OCI-LY7 (cell line): ENCODE measurements at regions not wholly inside any gene's neighbourhood (a gene's known extent, or its start where the extent isn't known, plus 50 kb on each side); places are given as distances from the start of the nearest gene placed in this dataset.

Experiments
- BruUV-seq: library from RNA; stranded (reverse); fragments of 400-500 nt; replicated peaks from 2 replicates; lab custom pipeline; 2021; lab: Mats Ljungman, UMichigan
- CTCF ChIA-PET: fragments of 300-600 bp; sonication (Branson Sonifier 250); formaldehyde crosslinking; loops from one replicate; lab custom pipeline; 2022; ENCODE audit warnings: antibody characterized with exemption; ENCODE audit not compliant: unreplicated experiment; lab: Charles Lee
- POLR2A ChIA-PET: fragments of 300-600 bp; sonication (Branson Sonifier 250); formaldehyde crosslinking; loops from one replicate; lab custom pipeline; 2022; ENCODE audit warnings: antibody characterized with exemption; lab: Charles Lee
- DNase-seq: peaks from one replicate; pipeline ENCODE4 v3.0.0-alpha.2; 2015; ENCODE audit warnings: low spot score
- H2AFZ ChIP-seq: fragments of 200-600 bp; sonication (generic), shearing (Covaris generic); 2 replicates; pipeline ENCODE4 v1.6.1; 2014; ENCODE audit warnings: mild to moderate bottlenecking, antibody characterized with exemption, low read length, moderate library complexity
- H3K27ac ChIP-seq: fragments of 200-600 bp; sonication (generic); 2 replicates; pipeline ENCODE4 v1.5.1; 2014; ENCODE audit warnings: mixed run types, low read depth, mild to moderate bottlenecking, moderate library complexity, low read length, inconsistent platforms; ENCODE audit not compliant: poor library complexity, severe bottlenecking
- H3K36me3 ChIP-seq: fragments of 200-600 bp; sonication (generic); 2 replicates; pipeline ENCODE4 v1.6.1; 2014; ENCODE audit warnings: mild to moderate bottlenecking, antibody characterized with exemption, low read length, moderate library complexity, mixed read lengths; ENCODE audit not compliant: insufficient read depth
- H3K4me1 ChIP-seq: fragments of 200-600 bp; sonication (generic); 2 replicates; pipeline ENCODE4 v1.5.1; 2014; ENCODE audit warnings: mild to moderate bottlenecking, low read length; ENCODE audit not compliant: insufficient read depth, poor library complexity, severe bottlenecking
- H3K4me2 ChIP-seq: fragments of 200-600 bp; sonication (generic); 2 replicates; pipeline ENCODE4 v1.6.1; 2014; ENCODE audit warnings: mild to moderate bottlenecking, low read length
- H3K4me3 ChIP-seq: fragments of 200-600 bp; sonication (generic); 2 replicates; pipeline ENCODE4 v1.5.1; 2014; ENCODE audit warnings: mild to moderate bottlenecking, low read depth, low read length; ENCODE audit not compliant: poor library complexity, severe bottlenecking
- H3K79me2 ChIP-seq: fragments of 200-600 bp; sonication (generic); 2 replicates; pipeline ENCODE4 v1.6.1; 2016; ENCODE audit warnings: low read depth, mild to moderate bottlenecking, low read length, moderate library complexity, mixed read lengths; ENCODE audit not compliant: insufficient read depth
- H3K9me2 ChIP-seq: fragments of 200-600 bp; sonication (generic); 2 replicates; pipeline ENCODE4 v1.6.1; 2016; ENCODE audit warnings: mild to moderate bottlenecking, low read length, mixed read lengths; ENCODE audit not compliant: insufficient read depth
- H3K9me3 ChIP-seq: fragments of 200-600 bp; sonication (generic); 2 replicates; pipeline ENCODE4 v1.6.1; 2014; ENCODE audit warnings: mild to moderate bottlenecking, mixed run types, low read length, mixed read lengths
- H4K20me1 ChIP-seq: fragments of 200-600 bp; sonication (generic); 2 replicates; pipeline ENCODE4 v1.6.1; 2014; ENCODE audit warnings: mild to moderate bottlenecking, antibody characterized with exemption, low read length, moderate library complexity, mixed read lengths; ENCODE audit not compliant: insufficient read depth
- EZH2phosphoT487 ChIP-seq: fragments of 200-600 bp; sonication (generic); IDR thresholded peaks from 2 replicates; pipeline ENCODE4 v1.6.1; 2018; ENCODE audit warnings: low read depth, borderline replicate concordance, mild to moderate bottlenecking, mixed run types, antibody characterized with exemption, low read length, moderate library complexity, mixed read lengths
- intact Hi-C: fragments of 100-400 bp; cut with micrococcal nuclease; formaldehyde crosslinking; loops from one replicate; pipeline ENCODE4 v1.10.0; 2022; ENCODE audit not compliant: unreplicated experiment
- TF ChIP-seq, protein P1 (sequence below): fragments of 200-600 bp; sonication (generic); conservative IDR thresholded peaks from 2 replicates; pipeline ENCODE4 v1.5.1; 2014; ENCODE audit warnings: mild to moderate bottlenecking, antibody characterized with exemption, low read length, moderate library complexity, mixed read lengths

GRCh38 chr15:83396101-83396500 lies 51.0 kb upstream of the SH3GL3 start:
- Histone ChIP-seq H3K79me2 (no peaks in the 10 kb centered on the region), H3K4me1 (no peaks in the 10 kb centered on the region), H3K4me2 (no peak overlapping the region), H3K9me2 (no peaks in the 10 kb centered on the region), H3K27ac (no peak overlapping the region), H2AFZ (no peak overlapping the region), H3K36me3 (no peaks in the 10 kb centered on the region), H4K20me1 (no peaks in the 10 kb centered on the region), H3K4me3 (no peak overlapping the region), H3K9me3 (no peaks in the 10 kb centered on the region)
- ChIA-PET POLR2A (no interaction called here), CTCF (no interaction called here)
- TF ChIP-seq, protein P1, sequence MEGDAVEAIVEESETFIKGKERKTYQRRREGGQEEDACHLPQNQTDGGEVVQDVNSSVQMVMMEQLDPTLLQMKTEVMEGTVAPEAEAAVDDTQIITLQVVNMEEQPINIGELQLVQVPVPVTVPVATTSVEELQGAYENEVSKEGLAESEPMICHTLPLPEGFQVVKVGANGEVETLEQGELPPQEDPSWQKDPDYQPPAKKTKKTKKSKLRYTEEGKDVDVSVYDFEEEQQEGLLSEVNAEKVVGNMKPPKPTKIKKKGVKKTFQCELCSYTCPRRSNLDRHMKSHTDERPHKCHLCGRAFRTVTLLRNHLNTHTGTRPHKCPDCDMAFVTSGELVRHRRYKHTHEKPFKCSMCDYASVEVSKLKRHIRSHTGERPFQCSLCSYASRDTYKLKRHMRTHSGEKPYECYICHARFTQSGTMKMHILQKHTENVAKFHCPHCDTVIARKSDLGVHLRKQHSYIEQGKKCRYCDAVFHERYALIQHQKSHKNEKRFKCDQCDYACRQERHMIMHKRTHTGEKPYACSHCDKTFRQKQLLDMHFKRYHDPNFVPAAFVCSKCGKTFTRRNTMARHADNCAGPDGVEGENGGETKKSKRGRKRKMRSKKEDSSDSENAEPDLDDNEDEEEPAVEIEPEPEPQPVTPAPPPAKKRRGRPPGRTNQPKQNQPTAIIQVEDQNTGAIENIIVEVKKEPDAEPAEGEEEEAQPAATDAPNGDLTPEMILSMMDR, result no peak
- no peak for TF ChIP-seq EZH2phosphoT487
- no peak for DNase-seq
- no TSS peak for BruUV-seq
- intact Hi-C loops, result no loop called here
